Peyer's patch (tissue), 4 donors: ENCODE measurements at regions not wholly inside any gene's neighbourhood (a gene's known extent, or its start where the extent isn't known, plus 50 kb on each side); places are given as distances from the start of the nearest gene placed in this dataset.

Experiments
- CTCF ChIP-seq, 6 experiments: fragments of 450-650 bp in 4 of 6; fragments of 200-600 bp in 2 of 6; sonication (generic) in 1 of 6; IDR thresholded peaks; one replicate each; pipeline ENCODE4 v1.5.1; 2017 to 2019; ENCODE audit warnings: antibody characterized with exemption in 6 of 6, mild to moderate bottlenecking in 3 of 6, moderate library complexity in 1 of 6
- POLR2A ChIP-seq, 2 donors: fragments of 450-650 bp; IDR thresholded peaks; one replicate each; pipeline ENCODE4 v1.5.1; 2017; ENCODE audit warnings: antibody characterized with exemption in 2 of 2, mild to moderate bottlenecking in 2 of 2, moderate library complexity in 2 of 2

DNA sequence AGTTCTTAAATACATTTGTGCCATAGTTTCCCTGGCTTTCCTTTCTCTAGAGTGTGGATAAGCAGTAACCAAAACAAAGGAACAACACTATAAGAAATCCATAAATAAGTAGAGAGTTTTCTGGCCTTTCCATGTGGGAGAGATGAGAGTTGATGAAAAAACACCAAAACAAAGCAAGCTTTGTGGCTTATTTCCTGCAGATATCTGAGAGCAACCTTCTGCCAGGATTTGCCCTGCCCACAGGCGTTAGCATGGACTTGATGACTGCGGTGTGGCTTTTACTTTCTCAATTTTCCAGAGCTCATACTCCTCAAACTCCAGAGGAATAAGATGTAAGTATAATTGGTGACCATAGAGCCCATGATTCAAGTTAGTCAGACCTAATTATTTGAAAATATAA, 194.9 kb downstream of the RAP2B start:
- TF ChIP-seq CTCF (IDR thresholded peaks at IDR 0.05) (no peak), POLR2A (IDR thresholded peaks at IDR 0.05) (no peak)
